HG03103 (cell line): ENCODE measurements at regions not wholly inside any gene's neighbourhood (a gene's known extent, or its start where the extent isn't known, plus 50 kb on each side); places are given as distances from the start of the nearest gene placed in this dataset.

Experiments
- ATAC-seq: cut with Tn5 transposase; IDR thresholded peaks from one replicate; pipeline ENCODE4 v1.9.1; 2021; ENCODE audit warnings: low read depth; ENCODE audit not compliant: unreplicated experiment

DNA sequence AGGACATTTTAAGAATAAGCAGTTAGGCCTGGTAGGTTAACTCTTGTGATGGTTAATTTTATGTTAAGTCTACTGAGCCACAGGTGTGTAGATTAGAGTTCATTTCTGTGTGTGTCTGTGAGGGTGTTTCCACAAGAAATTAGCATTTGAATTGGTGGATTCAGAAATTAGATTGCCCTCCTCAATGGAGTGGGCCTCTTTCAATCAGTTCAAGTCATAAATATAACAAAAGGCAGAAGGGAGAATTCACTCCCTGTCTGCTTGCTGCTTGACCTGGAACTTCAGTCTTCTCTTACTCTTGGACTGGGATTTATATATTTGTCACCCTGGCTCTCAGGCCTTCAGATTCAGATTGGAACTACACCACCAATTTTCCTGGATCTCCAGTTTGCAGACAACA lies 55.3 kb upstream of the POM121L12 start:
- ATAC-seq, result no peak

DNA sequence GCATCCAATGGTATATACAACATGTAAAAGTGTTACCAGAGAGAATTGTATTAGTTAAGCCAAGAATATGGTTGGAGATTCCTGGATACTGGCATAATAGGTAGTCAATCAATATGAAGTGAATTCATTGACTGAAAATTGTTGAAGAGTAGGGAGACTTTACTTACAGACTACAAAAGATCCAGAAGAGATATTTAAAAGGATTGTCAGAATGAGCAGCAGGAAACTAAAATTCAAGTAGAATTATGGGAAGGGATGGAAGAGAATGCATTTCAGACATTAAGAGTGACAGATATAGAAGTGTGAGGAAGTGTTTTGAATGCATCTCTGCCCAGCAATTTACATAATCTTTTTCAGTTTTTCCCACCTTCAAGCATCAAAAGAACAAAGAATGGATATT lies 62.3 kb upstream of the POM121L12 start:
- ATAC-seq, result no peak

DNA sequence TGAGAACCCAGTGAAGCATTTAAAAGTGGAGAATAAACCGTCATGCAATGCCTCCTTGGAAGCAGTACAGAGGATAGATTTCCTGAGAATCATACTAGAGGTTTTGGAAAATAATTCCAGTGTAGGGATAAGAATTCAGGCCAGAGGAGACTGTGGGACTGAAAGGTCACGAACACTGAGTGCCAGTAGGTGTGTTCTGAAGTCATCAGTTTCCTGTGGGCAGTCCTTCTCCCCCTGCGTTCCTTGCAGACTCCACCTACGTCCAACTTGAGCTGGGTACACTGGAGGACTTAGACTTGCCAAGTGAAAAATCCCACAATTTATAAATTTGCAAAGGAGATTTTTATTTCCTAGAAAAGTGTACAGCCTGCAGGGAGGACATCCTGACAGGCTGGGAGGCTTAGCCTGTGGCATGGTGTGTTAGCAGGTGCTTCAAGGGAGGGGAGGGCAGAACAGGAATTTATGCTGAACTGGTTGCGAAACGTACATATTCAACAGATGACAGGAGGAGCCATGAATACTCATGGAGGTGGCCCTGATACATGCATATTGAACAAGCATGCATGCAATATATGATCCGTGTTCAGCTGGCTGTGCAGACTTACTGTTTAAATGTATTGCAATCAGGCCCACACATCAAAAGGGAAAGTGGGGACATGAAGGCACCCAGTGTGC lies 72.9 kb upstream of the POM121L12 start:
- no peak for ATAC-seq

DNA sequence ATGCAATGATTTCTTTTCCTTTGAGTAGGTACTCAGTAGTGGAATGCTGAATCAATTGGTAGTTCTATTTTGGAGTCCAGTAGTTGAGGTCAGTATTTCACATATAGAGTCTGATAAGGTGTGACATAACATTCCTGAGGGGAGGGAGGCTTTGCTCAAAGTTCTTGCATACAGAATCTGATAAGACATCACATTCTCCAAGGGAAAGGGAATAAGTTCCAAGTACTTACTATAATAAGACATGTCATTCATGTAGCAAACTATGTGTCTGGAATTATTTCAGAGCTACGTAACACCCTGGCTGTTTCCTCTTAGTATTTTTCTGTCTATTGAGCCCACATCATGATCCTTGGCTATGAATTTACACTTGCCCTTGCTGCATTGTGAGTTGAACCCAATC lies 74.3 kb upstream of the POM121L12 start:
- no peak for ATAC-seq

DNA sequence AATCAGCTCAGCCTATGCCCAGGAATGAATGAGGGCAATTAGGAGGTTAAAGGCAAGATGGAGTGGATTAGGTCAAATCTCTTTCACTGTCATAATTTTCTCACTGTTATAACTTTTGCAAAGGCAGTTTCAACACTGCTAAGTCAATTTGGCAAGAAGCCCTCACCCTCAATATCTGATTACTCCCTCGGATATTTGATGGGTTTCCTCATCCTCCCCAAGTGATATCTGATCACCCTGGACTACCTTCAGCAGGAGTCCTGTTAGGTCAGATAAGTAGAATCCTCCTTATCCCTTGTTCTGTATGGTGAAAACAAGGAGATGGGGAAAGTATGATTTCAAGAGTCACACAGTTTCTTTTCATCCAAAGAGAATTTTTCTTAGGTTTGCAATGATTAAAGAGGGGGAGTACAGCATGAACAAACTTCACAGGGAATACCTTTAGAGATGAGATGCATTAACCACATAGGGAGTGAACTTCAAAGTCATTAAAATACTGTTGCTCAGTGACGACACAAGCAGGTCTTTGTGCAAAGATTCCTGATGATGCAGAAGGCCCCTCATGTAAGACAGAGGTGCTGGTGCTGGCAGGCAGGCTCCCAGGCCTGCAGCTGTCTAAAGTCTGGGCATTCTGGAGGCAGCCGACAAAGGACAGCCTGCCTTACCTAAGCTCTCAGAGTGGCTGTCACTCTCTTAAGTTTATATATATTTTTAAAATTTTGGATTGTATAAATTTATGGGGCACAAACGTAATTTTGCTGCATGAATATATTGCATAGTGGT lies 75.4 kb upstream of the POM121L12 start:
- no peak for ATAC-seq

DNA sequence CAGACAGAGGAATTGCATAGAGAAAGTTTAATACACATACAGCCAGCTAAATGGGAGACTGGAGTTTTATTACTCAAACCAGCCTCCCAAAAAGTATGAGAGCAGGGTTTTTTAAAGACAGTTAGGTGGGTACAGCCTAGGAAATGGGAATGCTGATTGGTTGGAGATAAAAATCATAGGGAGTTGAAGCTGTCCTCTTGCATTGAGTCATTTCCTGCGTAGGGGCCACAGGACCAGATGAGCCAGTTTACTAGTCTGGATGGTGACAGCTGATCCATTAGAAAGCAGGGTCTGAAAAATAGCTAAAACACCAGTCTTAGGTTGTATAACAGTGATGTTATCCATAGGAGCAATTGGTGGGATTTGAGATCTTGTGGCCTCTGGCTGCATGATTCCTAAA lies 76.1 kb upstream of the POM121L12 start:
- ATAC-seq, result no peak

DNA sequence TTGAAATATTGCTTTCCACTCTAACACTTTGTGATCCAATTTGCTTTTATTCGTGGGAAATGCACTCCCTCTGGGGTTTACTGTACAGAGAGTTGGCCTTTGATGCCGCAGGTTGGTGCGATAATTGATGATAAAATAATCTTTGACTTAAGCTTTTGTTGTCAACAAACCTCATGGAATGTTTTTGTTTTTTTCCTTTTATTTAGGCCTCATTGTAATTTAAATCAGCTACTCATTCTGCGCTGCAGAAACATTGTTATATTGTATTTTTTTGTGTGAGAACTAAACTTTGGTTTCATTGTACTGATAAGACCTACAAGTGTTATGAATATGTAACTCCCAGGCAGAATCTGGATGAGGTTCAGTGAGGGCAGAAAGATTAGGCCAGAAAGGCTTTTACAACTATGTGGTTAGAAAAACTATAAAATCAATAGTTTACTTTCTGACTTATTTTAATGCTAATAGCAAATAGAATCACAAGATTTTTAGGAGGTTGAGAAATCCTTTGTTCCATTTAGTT lies 76.8 kb upstream of the POM121L12 start:
- ATAC-seq, result no peak

DNA sequence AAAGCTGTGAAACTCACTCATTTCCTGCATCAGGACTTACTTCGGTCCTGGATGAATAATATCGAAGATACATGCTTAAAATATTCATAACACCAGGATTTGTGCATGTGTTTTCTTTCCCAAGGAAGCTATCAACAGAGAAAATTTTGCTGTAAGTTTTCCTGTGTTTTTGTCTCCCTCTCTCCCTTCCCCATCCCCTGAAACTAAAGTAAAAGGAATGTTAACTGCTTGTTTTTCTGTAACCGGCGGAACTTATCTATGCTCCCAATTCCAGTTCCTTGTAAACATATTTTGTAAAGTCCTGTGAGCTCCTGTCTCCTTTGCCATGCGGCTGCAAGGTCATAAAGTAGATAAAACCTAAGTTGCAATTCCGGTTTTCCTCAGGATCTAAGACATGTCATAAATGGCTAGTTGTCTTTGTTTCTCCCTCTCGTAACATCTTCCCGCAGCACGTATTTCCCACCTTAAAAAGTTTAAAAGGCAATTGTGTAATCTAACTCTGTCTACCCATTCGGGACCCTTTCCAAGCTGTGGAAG lies 79.0 kb upstream of the POM121L12 start:
- ATAC-seq, result no peak

DNA sequence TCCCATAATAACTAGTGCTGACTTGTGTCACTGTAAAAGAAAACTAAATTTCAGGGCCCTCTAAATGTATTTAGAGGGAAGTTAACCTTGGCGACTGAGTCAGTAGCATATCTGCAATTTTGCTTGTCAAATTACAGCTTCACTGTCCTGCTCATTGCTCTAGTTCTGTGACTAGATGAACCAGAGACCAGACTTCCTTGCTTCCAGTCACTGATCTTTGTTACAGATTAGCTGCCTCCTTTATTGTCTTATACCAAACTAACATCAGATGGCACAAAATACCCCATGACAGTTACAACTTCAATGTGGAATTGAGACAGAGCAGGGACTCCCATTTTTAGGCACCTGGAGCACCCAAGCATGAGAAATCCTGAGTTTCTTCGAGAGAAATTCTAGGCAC lies 79.9 kb upstream of the POM121L12 start:
- no peak for ATAC-seq

DNA sequence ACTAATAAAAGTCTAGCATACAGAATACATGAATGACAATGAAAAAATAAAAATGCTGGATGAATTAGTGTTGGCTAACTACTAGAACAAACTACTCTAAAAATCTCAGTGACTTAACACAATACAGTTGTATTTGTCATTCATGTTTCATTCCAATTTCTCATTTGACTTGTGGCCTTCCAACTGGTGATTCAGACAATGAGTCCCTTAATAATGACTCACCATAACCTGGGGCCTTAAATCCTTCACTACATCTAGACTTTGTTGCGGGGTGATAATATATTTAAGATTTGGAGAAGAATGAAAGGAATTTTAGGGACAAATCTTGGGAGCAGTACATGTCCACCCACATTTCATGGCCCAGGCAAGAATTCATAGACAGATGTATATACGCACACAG lies 90.5 kb upstream of the POM121L12 start:
- no peak for ATAC-seq

DNA sequence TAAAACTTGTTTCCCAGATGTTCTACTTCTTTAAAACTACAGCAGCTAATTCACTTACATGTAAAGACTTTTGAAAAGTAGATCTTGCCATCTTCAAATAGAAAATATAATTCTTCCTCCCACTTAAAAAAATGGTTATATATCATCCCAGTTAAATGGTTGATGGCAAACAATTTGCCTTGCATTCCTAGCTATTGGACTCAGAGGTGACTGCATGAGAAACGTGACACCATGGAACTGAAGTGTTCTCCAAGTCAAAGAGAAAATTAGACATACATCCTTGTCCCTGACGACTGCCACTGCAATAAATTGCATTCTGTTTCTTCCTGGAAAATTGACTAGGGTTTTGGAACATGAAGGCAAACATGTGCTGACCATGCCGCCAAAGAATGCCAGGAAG lies 95.0 kb upstream of the POM121L12 start:
- no peak for ATAC-seq

DNA sequence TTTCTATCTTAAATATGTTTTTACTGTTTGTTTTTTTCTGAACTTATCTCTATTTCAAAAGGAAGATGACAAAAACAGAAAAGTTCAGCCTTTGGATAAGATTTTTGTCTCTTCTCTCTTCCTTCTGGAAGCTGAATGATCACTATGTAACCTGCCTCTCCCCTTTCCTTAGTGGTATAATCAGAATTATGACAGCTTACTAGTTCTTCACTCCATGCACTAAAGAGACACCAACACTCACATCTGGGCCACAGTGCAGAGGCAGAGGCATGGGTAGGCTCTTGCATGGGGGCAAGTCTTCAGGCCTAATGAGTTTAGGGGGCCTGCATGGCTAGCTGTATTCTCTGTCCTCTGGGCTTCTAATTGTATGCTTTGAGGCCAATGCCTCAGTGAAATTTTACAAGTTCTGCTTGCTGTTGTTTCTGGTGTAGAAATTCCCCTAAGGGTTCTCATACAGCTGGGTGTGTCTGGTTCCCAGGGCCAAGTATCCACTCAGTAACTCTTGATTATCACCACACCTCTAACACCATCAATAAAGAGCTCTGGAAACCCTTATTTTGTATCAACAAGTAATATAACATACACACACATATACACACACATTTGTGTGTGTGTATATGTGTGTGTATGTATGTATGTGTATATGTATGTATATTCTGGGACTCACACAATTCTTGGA lies 96.8 kb upstream of the POM121L12 start:
- no peak for ATAC-seq

DNA sequence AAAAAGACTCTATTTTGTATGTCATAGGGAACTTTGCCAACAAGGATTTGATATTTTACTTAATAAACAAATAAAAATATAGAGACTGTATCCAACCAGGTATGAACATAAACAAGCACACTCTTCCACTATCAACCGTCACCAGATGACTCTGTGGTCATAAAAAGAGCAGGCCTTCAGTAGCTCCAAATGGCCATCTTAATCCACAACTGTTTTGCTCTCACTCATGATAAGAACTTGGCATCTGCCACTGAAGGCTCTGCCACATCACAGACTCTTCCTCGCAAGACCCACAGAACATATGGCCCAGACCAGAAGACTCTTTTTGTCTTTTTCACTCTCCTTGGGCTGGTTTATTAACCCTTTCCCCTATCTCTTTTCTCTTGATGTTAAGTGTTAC lies 98.7 kb upstream of the POM121L12 start:
- ATAC-seq, result no peak

DNA sequence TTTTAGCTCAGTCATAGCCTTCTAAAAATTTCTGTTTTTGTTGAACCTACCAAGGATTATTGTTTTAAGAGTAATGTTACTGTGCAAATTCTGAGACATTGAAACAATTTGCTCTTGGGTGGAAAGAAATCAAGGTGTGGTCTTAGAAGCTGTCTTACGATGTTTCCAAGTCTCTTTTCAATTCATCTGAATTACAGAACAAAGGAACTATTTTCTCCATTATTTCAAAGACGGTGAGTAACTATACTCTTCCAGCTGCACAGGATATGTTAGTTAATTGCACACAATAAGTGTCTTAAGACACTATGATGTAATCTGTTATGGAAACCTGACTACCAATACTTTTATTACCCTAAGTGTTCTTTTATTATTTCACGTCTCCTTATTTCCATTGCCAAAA lies 106.8 kb upstream of the POM121L12 start:
- ATAC-seq, result no peak

DNA sequence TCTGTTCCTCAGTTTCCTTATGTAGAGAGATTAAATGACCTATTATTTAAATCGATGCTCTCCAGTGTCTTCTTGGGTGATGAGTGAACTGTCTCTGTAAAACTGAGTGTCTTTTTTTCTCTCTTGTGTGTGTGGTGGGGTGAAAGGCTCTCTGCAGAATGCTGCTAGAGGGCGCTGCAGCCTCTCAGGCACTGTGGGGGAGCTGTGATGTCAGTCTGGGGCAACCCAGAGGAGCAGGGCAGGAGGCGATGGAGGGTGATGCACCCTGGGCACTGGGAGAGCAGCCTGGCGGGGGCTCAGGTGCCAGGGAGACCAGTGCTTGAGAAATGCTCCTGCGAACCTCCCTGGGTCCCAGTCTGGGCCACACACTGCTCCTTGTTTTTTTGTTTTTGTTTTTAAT lies 110.1 kb upstream of the POM121L12 start:
- ATAC-seq, result no peak

DNA sequence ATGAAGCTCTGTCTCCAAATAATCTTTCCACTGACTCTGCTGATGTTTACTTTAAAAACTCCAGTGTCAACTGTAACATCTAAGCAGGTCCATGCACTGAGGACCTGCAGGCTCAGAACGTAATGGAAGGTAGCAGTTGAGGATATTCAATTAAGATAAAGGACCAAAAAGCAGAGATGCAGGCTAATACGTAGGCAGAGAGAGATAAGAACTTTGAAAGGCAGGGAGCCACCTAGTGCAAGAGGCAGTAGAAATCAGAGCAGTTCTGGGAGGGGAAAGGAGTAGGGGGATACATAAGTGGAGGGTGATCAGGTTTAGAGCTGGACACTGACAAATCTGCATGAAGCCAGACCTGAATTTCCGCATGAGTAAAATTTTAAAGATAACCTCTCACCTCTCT lies 114.5 kb upstream of the POM121L12 start:
- ATAC-seq, result no peak

DNA sequence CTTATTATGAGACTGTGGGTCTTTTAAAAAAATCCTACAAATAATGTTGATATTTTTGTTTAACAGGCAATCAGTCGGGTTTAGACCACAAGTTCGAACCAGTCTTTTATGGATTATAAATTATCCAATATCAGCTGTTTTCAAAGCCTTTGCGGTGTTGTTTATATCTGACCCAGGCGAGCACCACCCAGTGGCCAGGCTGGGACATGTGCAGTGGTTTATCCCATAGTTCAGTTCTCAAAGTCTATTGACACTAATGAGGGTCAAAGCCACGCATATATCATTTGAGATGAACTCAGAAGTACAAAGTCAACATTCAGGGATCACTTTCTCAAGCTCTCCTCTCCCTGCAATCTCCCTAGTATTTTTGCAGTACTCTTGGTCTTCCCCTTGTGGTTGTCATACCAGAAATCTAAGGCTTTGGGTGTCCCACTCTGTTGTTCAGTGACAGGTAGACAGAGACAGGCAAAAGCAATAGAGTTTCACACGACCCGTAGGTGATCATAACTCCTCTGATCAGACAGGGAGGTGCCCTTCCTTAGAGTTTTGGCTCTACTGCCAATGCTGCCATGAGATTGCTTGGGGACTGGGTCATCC lies 117.4 kb upstream of the POM121L12 start:
- ATAC-seq, result no peak

DNA sequence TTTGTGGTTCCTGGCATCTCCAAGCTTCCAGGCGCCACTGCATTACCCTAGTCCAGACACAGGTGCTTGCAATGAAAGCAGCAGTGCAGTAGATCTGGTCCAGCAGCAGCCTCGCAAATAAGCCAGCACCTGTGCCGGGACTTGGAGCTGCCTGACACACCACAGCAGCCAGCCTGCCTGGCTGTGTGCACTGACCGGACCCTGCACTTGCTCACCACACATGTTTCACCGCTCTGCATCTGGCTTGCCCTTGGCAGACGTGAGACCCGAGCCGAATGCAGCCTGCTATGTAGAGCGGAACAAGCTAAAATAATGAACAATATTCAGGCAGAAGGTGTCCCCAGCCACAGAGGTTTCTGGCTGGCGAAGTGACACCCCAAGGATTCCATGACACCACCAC lies 123.6 kb upstream of the POM121L12 start:
- no peak for ATAC-seq

DNA sequence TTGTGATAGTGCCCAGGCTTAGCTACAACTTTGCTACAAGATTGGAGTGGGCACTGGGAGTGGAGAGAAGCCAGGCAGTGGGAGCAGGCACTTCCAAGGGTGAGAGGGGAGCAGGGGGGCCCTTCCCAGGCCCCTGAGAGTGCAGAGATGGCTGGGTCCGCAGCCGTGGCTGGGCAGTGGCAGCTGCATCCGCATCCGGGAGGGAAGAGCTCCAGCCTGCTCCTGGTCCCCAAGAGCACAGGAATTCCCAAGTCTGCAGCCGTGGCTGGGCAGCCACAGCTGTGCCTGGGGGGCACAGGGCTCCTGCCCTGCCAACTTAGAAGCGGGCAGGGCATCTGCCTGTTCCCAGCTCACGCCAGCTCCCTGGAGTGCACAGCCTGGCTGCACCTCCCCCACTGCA lies 124.1 kb upstream of the POM121L12 start:
- ATAC-seq, result no peak

DNA sequence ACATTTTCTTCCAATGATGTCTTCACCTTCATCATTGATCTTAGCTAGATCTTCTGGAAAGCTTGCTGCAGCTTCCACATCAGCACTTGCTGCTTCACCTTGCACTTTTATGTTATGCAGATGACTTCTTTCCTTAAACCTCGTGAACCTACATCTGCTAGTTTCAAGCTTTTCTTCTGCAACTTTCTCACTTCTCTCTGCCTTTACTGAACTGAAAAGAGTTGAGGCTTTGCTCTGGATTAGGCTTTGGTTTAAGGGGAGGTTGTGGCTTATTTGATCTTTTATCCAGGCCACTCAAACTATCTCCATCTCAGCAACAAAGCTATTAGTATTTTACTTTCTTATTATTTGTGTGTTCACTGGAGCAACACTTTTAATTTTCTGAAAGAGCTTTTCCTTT lies 125.5 kb upstream of the POM121L12 start:
- no peak for ATAC-seq

DNA sequence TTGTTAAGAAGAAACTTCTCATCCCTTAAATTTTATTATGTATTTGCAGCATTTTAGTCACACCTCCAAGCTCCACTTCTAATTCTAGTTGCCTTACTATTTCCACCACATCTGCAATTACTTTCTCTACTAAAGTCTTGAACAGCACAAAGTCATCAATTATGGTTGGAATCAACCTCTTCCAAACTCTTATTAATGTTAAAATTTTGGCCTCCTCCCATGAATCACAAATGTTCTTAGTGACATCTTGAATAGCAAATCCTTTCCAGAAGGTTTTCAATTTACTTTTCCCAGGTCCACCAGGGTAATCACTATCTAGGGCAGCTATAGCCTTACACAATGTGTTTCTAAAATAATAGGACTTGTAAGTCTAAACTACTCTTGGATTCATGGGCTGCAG lies 126.3 kb upstream of the POM121L12 start:
- no peak for ATAC-seq
